ENCODE measurements at regions not wholly inside any gene's neighbourhood (a gene's known extent, or its start where the extent isn't known, plus 50 kb on each side); places are given as distances from the start of the nearest gene placed in this dataset.
"Not testable (repeated sequence)": the region's sequence is repeated elsewhere in the genome, so short reads cannot be mapped to it uniquely, and the experiment has no call there.

GRCh38 chr12:56862264-56862663 lies 71.9 kb downstream of the SDR9C7 start (continued):
- TF ChIP-seq USF2 (CRISPR knock-in tag; IDR thresholded peaks at IDR 0.05) (no peak), IRF2 (CRISPR knock-in tag; IDR thresholded peaks at IDR 0.05; ENCODE audit: borderline replicate concordance, low read depth) (no peak)

GRCh38 chr12:56853392-56853978 lies 80.7 kb downstream of the SDR9C7 start:
- ATAC-seq; POLR2A ChIA-PET; H3K4me3 Mint-ChIP-seq; H3K27ac Mint-ChIP-seq; H3K4me1 Mint-ChIP-seq; DNase-seq (ENCODE audit: low spot score); CTCF ChIA-PET: not testable (repeated sequence)
- peaks cover 21% of the 10 kb centered on the region for H3K27me3 Mint-ChIP-seq (ENCODE audit: low read depth)
- peaks cover 73% of the 10 kb centered on the region for H3K9me3 Mint-ChIP-seq
- peaks cover 18% of the 10 kb centered on the region for H3K36me3 Mint-ChIP-seq

GRCh38 chr12:56851462-56851861 lies 82.7 kb downstream of the SDR9C7 start:
- POLR2A ChIA-PET: no interaction called here
- H3K9me3 Mint-ChIP-seq: peaks cover 74% of the 10 kb centered on the region
- no peak for ATAC-seq
- CTCF ChIA-PET: no interaction called here
- no peak for DNase-seq (ENCODE audit: low spot score)
- peaks cover 18% of the 10 kb centered on the region for H3K36me3 Mint-ChIP-seq
- no peak overlapping the region for H3K27ac Mint-ChIP-seq
- peaks cover 18% of the 10 kb centered on the region for H3K27me3 Mint-ChIP-seq (ENCODE audit: low read depth)
- H3K4me1 Mint-ChIP-seq: no peaks in the 10 kb centered on the region
- no peak overlapping the region for H3K4me3 Mint-ChIP-seq
- TF ChIP-seq SP1 (CRISPR knock-in tag; conservative IDR thresholded peaks at IDR 0.05) (no peak), ZNF396 (CRISPR knock-in tag; IDR thresholded peaks at IDR 0.05; ENCODE audit: borderline replicate concordance) (no peak), RORB (CRISPR knock-in tag; IDR thresholded peaks at IDR 0.05) (no peak), MXD4 (CRISPR knock-in tag; IDR thresholded peaks at IDR 0.05; ENCODE audit: borderline replicate concordance) (no peak), CREB1 (CRISPR knock-in tag; IDR thresholded peaks at IDR 0.05) (no peak), ATF3 (CRISPR knock-in tag; conservative IDR thresholded peaks at IDR 0.05) (no peak), FOXK1 (CRISPR knock-in tag; IDR thresholded peaks at IDR 0.05) (no peak), NFYB (CRISPR knock-in tag; conservative IDR thresholded peaks at IDR 0.05; ENCODE audit: low read depth) (no peak), ZNF425 (CRISPR knock-in tag; conservative IDR thresholded peaks at IDR 0.05) (no peak), FOXP1 (CRISPR knock-in tag; IDR thresholded peaks at IDR 0.05; ENCODE audit: borderline replicate concordance) (no peak), CDX4 (CRISPR knock-in tag; IDR thresholded peaks at IDR 0.05; ENCODE audit: borderline replicate concordance) (no peak), TCF7 (CRISPR knock-in tag; IDR thresholded peaks at IDR 0.05; ENCODE audit: low read depth) (no peak), ERG (CRISPR knock-in tag; IDR thresholded peaks at IDR 0.05) (no peak), PRDM15 (CRISPR knock-in tag; IDR thresholded peaks at IDR 0.05) (no peak), EMX1 (CRISPR knock-in tag; IDR thresholded peaks at IDR 0.05) (no peak), JAZF1 (CRISPR knock-in tag; IDR thresholded peaks at IDR 0.05) (no peak), FOXJ3 (CRISPR knock-in tag; IDR thresholded peaks at IDR 0.05; ENCODE audit: borderline replicate concordance) (no peak), ZNF512 (CRISPR knock-in tag; IDR thresholded peaks at IDR 0.05; ENCODE audit: borderline replicate concordance) (no peak)
